CD14-positive monocyte (primary cell): ENCODE measurements at regions not wholly inside any gene's neighbourhood (a gene's known extent, or its start where the extent isn't known, plus 50 kb on each side); places are given as distances from the start of the nearest gene placed in this dataset.

Experiments
- DNase-seq, 3 donors: peaks; one replicate each; pipeline ENCODE4 v3.0.0-alpha.2; 2011 to 2022
- H2AFZ ChIP-seq: 2 replicates; pipeline ENCODE4 v1.6.0; 2012; ENCODE audit warnings: mild to moderate bottlenecking, low read depth, low read length, inconsistent platforms; ENCODE audit not compliant: insufficient read depth, poor library complexity, severe bottlenecking
- H3K27ac ChIP-seq, 2 donors: 1 replicate in 1 of 2; 2 replicates in 1 of 2; pipeline ENCODE4 v1.5.1; 2012 to 2013; ENCODE audit warnings: low read length in 2 of 2, control low read depth in 1 of 2, inconsistent platforms in 1 of 2, low read depth in 1 of 2, mild to moderate bottlenecking in 1 of 2
- H3K27me3 ChIP-seq, 2 donors: one replicate each; pipeline versions ENCODE4 v1.6.0 to v1.6.1; 2011 to 2013; ENCODE audit warnings: low read length in 2 of 2; ENCODE audit not compliant: control insufficient read depth in 2 of 2, insufficient read depth in 2 of 2
- H3K36me3 ChIP-seq, 2 donors: replicated peaks in 1 of 2; 1 replicate in 1 of 2; 2 replicates in 1 of 2; pipeline versions ENCODE4 v1.5.1 to v1.6.1; 2012 to 2013; ENCODE audit warnings: low read length in 2 of 2, control low read depth in 1 of 2, inconsistent platforms in 1 of 2, mild to moderate bottlenecking in 1 of 2; ENCODE audit not compliant: insufficient read depth in 2 of 2, control insufficient read depth in 1 of 2
- H3K4me1 ChIP-seq, 2 donors: 1 replicate in 1 of 2; 2 replicates in 1 of 2; pipeline versions ENCODE4 v1.5.1 to v1.6.1; 2012 to 2013; ENCODE audit warnings: low read length in 2 of 2, control low read depth in 1 of 2, inconsistent platforms in 1 of 2, mild to moderate bottlenecking in 1 of 2, moderate library complexity in 1 of 2; ENCODE audit not compliant: insufficient read depth in 2 of 2, control insufficient read depth in 1 of 2
- H3K4me2 ChIP-seq: replicated peaks from 2 replicates; pipeline ENCODE3; 2012; ENCODE audit warnings: low read length, moderate library complexity, mild to moderate bottlenecking; ENCODE audit not compliant: poor library complexity, severe bottlenecking; ENCODE audit errors: extremely low read depth
- H3K4me3 ChIP-seq, 3 experiments: fragments of 200-600 bp in 1 of 3; sonication (generic) in 1 of 3; replicated peaks in 1 of 3; 1 replicate in 2 of 3; 2 replicates in 1 of 3; pipeline ENCODE4 v1.5.1; 2011 to 2013; ENCODE audit warnings: low read length in 3 of 3, mild to moderate bottlenecking in 3 of 3, control low read depth in 2 of 3, low read depth in 2 of 3, inconsistent platforms in 1 of 3, moderate library complexity in 1 of 3
- H3K79me2 ChIP-seq: 2 replicates; pipeline ENCODE4 v1.6.0; 2012; ENCODE audit warnings: mild to moderate bottlenecking, control low read depth, inconsistent platforms, low read length, moderate library complexity; ENCODE audit not compliant: insufficient read depth
- H3K9ac ChIP-seq: 2 replicates; pipeline ENCODE4 v1.6.0; 2017; ENCODE audit warnings: low read length, mild to moderate bottlenecking; ENCODE audit not compliant: insufficient read depth, poor library complexity, severe bottlenecking
- H3K9me3 ChIP-seq, 2 donors: replicated peaks in 1 of 2; 1 replicate in 1 of 2; 2 replicates in 1 of 2; pipeline versions ENCODE4 v1.5.1 to v1.6.1; 2012 to 2013; ENCODE audit warnings: low read length in 2 of 2, control low read depth in 1 of 2; ENCODE audit not compliant: control insufficient read depth in 1 of 2, insufficient read depth in 1 of 2
- H4K20me1 ChIP-seq: 2 replicates; pipeline ENCODE4 v1.6.0; 2012; ENCODE audit warnings: mild to moderate bottlenecking, low read length, control low read depth, moderate library complexity; ENCODE audit not compliant: insufficient read depth
- H3K27ac Mint-ChIP-seq, 7 donors: one replicate each; pipeline ENCODE4 v1.8.0; 2020; ENCODE audit warnings: mild to moderate bottlenecking in 7 of 7, mixed read lengths in 7 of 7, moderate library complexity in 6 of 7, inconsistent platforms in 2 of 7
- H3K27me3 Mint-ChIP-seq, 3 donors: one replicate each; pipeline ENCODE4 v1.8.0; 2021 to 2022; ENCODE audit warnings: low read depth in 3 of 3, mild to moderate bottlenecking in 3 of 3, mixed read lengths in 3 of 3, moderate library complexity in 3 of 3, inconsistent platforms in 1 of 3
- H3K36me3 Mint-ChIP-seq, 2 donors: one replicate each; pipeline ENCODE4 v1.8.0; 2020; ENCODE audit warnings: mixed read lengths in 2 of 2, inconsistent platforms in 1 of 2, mild to moderate bottlenecking in 1 of 2
- H3K4me1 Mint-ChIP-seq: one replicate; pipeline ENCODE4 v1.8.0; 2020; ENCODE audit warnings: mild to moderate bottlenecking, mixed read lengths
- H3K4me3 Mint-ChIP-seq, 2 donors: one replicate each; pipeline ENCODE4 v1.8.0; 2020; ENCODE audit warnings: mild to moderate bottlenecking in 2 of 2, mixed read lengths in 2 of 2, moderate library complexity in 1 of 2
- H3K9me3 Mint-ChIP-seq, 7 donors: one replicate each; pipeline ENCODE4 v1.8.0; 2020 to 2022; ENCODE audit warnings: mixed read lengths in 7 of 7, mild to moderate bottlenecking in 6 of 7, moderate library complexity in 6 of 7, inconsistent platforms in 2 of 7
- WGBS: methylation state at CpG from one replicate; pipeline ENCODE4 v1.1.5; 2013; ENCODE audit warnings: missing lambda C conversion rate; ENCODE audit not compliant: insufficient coverage; 5-methylcytosine and 5-hydroxymethylcytosine counted together
- intact Hi-C, 2 donors: fragments of 100-400 bp; cut with micrococcal nuclease; formaldehyde crosslinking; loops; one replicate each; pipeline versions ENCODE4 v1.15.0 to v1.15.1; 2023
- TF ChIP-seq, protein P1 (sequence below): fragments of 200-600 bp; IDR thresholded peaks from one replicate; pipeline ENCODE4 v1.8.0; 2022; ENCODE audit warnings: antibody characterized with exemption, mild to moderate bottlenecking

DNA sequence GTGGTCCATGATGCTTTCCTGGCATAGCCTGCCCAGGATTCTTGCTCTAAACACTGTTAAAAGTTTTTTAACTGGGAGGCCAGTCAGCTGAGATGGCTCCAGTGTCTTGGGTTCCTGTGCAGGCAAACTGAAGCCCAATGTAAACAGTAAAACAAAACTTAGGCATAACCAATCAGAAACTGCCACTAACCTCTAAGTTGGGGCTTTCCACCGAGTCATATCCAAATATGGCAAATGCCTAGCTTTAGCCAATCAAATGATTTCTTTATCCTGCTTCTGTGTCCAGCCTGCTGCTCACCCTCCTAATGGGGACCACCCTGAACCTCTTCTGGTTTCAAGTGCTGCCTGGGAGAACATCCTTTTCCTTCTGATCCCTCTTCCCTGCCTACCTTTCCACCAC lies 277.9 kb downstream of the EMP1 start:
- Mint-ChIP-seq H3K9me3 (peaks cover 0 to 7% (median 3%) of the 10 kb centered on the region in 7 donors), H3K36me3 (no peaks in the 10 kb centered on the region), H3K27me3 (peaks cover 0 to 4% (median 0%) of the 10 kb centered on the region in 3 donors), H3K4me3 (no peak overlapping the region), H3K27ac (no peak overlapping the region), H3K4me1 (no peaks in the 10 kb centered on the region)
- WGBS, result 92% methylated on average over 1 of the region's 1 CpG
- intact Hi-C loops, result no loop called here
- H3K36me3 ChIP-seq, result no peaks in the 10 kb centered on the region
- H3K4me3 ChIP-seq, result no peak overlapping the region
- H3K27ac ChIP-seq, result no peak overlapping the region
- H3K4me2 ChIP-seq, result no peak overlapping the region
- no peaks in the 10 kb centered on the region for H3K9me3 ChIP-seq
- no peak overlapping the region for H3K9ac ChIP-seq
- no peaks in the 10 kb centered on the region for H3K27me3 ChIP-seq
- no peak overlapping the region for H2AFZ ChIP-seq
- TF ChIP-seq, protein P1, sequence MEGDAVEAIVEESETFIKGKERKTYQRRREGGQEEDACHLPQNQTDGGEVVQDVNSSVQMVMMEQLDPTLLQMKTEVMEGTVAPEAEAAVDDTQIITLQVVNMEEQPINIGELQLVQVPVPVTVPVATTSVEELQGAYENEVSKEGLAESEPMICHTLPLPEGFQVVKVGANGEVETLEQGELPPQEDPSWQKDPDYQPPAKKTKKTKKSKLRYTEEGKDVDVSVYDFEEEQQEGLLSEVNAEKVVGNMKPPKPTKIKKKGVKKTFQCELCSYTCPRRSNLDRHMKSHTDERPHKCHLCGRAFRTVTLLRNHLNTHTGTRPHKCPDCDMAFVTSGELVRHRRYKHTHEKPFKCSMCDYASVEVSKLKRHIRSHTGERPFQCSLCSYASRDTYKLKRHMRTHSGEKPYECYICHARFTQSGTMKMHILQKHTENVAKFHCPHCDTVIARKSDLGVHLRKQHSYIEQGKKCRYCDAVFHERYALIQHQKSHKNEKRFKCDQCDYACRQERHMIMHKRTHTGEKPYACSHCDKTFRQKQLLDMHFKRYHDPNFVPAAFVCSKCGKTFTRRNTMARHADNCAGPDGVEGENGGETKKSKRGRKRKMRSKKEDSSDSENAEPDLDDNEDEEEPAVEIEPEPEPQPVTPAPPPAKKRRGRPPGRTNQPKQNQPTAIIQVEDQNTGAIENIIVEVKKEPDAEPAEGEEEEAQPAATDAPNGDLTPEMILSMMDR, result no peak
- H4K20me1 ChIP-seq, result no peaks in the 10 kb centered on the region
- no peak for DNase-seq
- no peaks in the 10 kb centered on the region for H3K4me1 ChIP-seq
- H3K79me2 ChIP-seq, result no peaks in the 10 kb centered on the region

DNA sequence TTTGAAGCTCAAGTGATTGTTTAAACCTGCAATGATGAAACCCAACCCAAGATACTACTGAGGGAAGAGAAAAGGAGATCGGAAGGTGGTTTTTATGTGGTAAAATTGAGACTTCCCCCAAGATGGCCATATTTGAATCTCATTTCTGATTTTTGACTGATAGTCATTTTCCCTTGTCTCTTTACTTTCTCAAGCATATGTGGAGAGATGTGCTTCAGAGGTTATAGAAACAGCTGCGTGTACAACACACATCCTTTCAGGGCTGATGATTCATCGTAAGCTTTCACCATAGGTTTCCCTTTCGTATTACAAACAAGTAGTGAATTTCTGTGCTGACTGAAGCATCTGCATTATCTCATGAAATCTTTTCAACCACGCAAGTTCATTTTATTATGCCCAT lies 276.2 kb downstream of the EMP1 start:
- H3K9me3 ChIP-seq, result no peaks in the 10 kb centered on the region
- H3K79me2 ChIP-seq, result no peaks in the 10 kb centered on the region
- TF ChIP-seq, protein P1, result no peak
- H3K27ac ChIP-seq, result no peak overlapping the region
- H3K36me3 Mint-ChIP-seq, result no peaks in the 10 kb centered on the region
- H3K4me1 Mint-ChIP-seq, result no peaks in the 10 kb centered on the region
- H3K27me3 Mint-ChIP-seq, result peaks cover 0 to 6% (median 0%) of the 10 kb centered on the region in 3 donors
- no peak overlapping the region for H2AFZ ChIP-seq
- no peak for DNase-seq
- H3K4me1 ChIP-seq, result no peaks in the 10 kb centered on the region
- no peak overlapping the region for H3K4me3 Mint-ChIP-seq
- H3K36me3 ChIP-seq, result no peaks in the 10 kb centered on the region
- H3K9me3 Mint-ChIP-seq, result peaks cover 0 to 7% (median 2%) of the 10 kb centered on the region in 7 donors
- H4K20me1 ChIP-seq, result no peaks in the 10 kb centered on the region
- H3K27me3 ChIP-seq, result no peaks in the 10 kb centered on the region
- no peak overlapping the region for H3K4me3 ChIP-seq
- intact Hi-C loops, result no loop called here
- no peak overlapping the region for H3K27ac Mint-ChIP-seq
- no peak overlapping the region for H3K9ac ChIP-seq
- no peak overlapping the region for H3K4me2 ChIP-seq
- WGBS, result 88% methylated on average over 4 of the region's 5 CpGs
